HG03045 (cell line): ENCODE measurements at regions not wholly inside any gene's neighbourhood (a gene's known extent, or its start where the extent isn't known, plus 50 kb on each side); places are given as distances from the start of the nearest gene placed in this dataset.

ENCODE experiments used
- ATAC-seq: cut with Tn5 transposase; IDR thresholded peaks from one replicate; pipeline ENCODE4 v1.9.1; 2021; ENCODE audit warnings: mild to moderate bottlenecking, moderate library complexity; ENCODE audit not compliant: unreplicated experiment

DNA sequence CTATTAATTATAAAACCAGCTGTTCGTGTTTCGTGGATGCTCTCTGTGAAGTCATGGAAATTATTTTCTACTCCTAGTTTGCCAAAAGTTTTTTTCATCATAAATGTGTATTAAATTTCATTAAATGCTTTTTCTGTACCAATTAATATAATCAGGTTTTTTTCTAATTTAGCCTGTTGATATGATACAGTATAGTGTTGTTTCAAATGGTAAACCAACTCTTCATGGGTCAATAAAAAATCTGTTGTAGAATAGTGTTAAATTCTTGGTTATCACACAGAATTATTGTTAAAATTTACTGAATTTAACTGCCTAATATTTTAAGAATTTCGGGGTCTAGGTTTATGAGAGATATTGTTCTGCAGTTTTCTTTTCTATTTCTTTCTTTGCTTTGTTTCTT is 505.9 kb upstream of the MANEA start:
- no peak for ATAC-seq

DNA sequence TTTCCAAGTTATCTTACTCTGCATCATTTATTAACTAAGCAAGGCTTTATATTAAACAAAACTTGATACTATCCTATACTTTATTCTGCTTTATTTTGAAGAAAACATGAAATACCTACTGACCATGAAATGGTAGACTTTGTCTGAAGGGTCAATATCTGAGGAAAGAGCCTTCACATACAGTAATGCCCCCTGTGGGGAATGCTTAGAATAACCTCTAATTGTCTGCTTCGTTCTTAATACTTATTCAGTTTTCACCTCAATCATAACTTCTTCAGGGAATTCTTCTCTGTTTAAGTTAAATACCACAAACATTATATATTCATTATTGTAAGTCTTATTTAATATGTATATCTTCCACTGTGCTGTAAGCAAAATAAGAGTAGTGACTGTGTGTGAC is 498.9 kb upstream of the MANEA start:
- no peak for ATAC-seq

DNA sequence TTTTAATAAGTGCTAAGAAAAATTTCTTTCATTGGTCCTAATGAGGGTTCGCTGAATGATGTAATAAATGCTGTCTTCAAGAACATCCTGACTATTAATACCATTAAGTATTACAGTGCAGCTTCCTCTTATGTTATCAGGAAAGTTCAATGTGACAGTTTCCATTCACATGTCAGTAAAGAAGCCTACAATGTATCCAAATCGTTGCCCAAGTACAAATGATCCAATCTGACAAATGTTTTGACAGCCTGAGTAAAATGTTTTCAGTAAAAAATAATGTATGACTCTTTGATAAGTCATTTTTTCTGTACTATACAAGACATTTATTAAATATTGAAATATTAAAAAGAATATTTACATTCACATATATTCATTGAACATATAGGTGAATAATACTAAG is 496.1 kb upstream of the MANEA start:
- ATAC-seq, result no peak

DNA sequence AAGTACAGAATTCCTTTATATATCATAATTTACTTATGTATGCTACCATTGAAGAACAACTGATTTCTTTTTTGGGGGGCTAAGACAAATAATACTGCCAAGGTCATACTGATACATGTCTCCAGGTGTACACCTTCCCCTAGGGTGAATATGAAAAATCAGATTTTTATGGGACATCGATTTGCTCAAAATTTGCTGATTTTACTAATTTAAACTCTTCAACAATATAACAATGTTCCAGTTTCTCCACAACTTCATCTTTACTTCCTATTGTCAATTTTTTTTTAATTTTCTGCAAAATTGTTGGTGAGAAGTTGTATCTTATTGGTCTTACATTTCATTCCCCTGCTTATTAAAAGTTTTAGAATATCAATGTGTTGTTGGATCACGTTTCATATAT is 495.4 kb upstream of the MANEA start:
- no peak for ATAC-seq

DNA sequence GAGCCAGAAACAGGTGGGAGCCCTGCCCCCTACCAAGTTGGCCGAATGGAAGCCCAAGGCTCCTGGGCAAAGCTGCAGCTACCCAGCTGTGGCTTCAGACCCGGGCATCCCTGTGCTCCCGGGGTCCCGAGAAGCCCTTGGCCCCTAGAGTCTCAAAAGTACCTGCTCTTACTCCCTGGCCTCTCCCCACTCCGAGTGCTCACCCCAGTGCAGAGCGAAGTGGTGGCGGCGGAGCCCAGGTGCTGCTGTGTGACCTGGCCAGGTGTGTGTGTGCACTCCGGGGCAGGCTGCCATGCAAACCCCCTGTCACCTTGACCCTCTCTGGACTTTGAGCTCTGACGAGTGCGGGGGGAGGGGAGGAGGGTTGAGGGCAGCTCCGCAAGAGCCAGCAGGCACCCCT is 493.8 kb upstream of the MANEA start:
- no peak for ATAC-seq

DNA sequence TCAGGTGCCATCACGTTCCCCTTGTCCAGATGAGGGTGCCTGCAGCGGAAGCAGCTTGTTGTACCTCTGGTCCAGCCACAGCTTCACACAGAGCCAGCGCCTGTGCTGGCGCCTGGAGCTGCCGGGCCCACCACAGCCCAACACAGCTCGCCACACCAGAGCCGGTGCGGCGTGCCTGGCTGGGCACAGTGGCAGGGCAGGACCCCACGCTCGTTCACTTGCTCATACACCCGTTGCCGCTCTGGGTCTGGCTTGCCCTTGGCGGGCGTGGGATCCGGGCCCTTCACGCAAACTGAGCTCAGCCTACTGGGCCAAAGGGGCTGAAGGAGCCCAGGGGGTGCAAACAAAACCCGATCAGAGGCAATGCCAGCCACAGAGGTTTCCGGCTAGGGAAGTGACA is 492.5 kb upstream of the MANEA start:
- no peak for ATAC-seq

DNA sequence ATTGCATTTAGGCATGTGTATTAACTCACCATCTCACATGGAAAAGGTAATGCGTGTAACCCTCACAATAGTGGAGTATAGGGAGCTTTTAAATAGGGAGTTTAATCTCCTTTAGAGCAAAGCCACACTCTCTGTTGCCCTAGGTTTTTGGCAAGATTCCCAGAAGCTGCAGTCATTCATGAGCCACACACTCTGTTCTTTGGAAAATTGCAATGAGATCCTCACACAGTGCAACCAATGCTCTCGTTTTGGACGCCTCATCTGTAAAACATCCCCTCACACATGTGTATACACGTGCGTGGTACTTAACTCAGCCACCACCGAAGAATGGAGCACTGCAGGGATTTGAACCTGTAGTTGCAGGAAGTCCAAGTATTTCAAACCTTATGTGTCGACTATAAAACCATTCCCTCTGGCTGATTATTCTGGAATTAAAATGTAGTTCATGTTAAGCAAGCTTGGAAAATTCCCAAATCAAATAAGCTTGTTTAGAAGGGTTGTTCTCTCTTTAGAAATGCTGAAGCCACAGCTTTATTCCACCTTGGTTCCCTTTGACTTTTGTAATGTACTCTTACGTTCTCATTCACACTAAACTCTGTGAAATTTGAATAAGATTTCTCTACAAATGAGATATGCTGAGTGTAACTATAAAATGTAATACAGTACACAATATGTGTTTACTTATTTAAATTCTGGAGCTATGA is 489.8 kb upstream of the MANEA start:
- no peak for ATAC-seq

DNA sequence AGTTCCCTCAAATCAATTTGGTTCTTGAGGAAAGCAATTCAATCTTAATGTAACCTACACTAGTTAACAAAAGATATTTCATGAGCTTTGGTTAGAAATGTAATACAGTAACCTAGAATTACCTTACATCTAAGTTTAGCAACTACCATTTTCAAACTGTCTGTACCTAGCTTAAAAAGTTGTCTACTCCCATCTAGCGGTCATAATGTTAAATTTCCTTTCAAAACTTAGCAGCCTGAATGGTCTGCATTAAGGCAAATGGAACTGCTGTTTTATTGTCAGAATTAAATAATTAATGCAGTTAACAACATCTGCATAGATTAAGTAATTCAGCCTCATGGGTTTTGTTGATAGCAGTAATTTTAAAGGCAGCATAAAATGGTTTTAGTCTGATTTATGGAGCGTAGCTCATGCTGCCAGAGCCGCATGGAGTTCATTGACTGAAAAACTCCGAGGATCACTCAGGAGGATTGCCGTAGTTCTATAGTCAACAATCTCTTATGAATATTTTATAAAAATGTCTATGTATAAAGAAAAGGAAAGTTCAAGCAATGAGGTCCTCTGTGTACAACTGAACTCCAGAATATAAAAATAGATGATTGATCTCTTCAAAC is 485.4 kb upstream of the MANEA start:
- peak; percentile 77 for ATAC-seq

DNA sequence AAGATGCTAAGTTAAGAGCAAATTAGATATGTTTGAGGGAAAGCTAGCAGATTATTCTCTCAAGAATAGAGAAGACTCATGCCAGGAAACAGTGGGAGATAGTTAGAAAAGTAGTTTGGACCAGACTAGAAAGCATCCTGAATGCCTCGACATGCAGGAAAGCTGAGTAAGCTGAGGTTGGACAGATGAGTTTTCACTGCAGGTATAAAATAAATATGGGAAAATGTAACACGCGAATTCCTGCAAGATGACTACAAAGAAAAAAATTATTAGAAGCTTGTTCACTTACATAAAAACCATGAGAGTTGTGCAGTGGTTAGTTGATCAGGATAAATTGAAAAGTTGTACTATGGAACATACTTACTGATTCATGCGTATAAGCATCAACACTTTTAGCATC is 484.2 kb upstream of the MANEA start:
- no peak for ATAC-seq

DNA sequence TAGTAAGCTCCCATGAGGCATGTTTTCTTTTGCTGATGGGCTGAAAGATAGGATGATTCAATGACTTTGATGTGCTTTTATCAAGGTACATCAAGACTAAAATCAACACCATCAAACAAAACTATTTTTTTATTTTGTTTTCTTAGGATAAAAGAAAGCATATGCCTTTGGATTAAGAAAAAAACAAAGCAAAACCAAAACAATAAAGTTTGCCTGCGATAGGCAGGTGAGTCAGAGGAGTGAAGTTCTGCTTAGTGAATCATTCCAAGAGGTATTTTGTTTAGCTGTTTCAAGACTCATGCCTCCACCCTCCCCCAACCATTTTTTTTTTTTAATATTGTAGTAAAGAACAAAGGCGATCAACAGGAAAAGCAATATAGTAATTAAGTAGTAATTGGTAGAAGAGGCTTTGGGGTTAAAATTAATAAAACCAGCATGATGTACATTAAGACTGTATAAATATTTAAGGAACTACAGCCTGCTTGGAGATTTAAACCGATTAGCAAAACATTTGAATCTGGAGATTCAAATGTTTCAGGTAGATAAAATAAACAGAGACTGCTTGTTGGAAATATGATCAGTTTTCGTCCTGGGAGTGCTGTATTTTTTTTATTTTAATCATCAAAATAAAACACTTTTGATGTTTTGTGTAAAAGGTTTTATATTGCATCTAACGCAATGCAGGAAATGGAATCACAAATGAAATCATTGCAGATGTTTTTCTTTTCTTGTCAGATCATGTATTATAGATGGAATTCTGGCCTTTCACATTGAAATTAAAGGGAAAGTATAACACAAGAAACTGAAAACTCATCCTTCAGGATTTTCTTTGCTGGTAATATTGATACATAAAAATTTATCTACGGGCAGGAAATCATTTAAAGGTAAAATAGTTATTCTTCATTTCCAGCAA is 482.3 kb upstream of the MANEA start:
- no peak for ATAC-seq

DNA sequence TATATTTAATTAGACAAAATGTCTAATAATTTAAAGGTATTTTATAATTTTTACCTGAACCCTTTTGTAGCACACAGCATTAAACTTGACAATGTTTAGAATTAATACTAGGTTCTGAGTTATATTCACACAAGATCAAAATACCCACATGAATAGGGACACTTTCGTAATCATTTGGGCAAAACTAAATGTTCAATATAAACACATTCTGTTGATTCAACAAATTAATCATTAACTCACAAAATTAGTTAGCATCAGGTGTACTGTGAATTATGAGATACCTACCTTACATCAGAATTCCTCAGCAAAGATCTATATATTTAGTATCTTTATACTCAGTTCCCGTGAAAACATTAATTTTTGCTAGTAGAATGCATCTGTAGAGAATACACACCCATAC is 481.5 kb upstream of the MANEA start:
- no peak for ATAC-seq

DNA sequence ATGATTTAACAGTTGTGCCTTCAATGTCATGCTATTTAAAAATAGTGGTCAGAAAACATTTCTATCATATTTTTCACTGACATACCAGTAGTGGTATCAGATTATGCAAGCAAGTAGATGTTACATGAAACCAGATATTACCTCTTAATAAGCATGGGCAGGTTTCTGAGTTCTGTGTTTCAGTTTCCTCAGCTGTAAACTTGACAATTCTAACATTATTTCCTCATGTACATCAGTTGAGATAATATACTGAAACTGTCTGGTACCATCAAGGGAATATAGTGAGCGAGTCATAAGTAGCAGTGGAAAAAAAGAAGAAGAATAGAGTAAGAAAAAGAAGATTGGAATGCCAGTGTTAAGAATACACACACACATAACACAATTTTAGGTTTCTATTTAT is 477.9 kb upstream of the MANEA start:
- no peak for ATAC-seq

DNA sequence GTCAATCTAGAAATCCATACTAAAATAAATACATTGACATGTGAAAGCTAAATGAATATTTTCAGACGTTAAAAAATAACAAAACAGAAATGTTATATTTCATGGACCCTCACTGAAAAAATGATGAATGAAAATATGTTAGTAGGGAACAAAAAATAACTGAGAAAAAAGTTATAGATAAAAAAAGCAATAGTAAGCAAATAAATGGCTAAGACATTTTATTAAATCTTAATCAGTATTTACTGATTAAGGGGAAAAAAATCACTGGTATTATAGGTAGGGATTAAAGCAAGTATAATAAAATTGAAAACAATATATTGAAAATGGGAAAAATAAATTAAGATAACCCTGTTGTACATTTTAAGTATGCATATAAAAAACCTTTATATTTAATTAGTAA is 468.1 kb upstream of the MANEA start:
- no peak for ATAC-seq

DNA sequence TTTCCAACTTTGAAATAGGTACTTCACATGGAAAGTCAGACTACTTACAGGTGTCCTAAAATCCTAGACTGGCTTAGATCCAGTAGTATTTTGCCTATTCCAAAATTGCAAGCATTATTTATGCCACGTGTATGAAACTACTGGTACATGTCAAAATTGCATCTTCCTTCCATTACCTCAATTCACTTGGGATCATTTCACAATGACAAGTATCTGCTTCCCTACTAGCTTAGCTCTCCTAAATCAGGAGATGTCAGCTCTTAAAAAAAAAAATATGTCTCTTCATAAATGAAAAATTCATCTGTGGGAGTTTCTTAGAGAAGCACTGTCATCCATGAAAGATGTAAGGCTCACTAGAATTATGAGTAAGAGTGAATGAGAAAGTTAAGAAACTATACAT is 466.6 kb upstream of the MANEA start:
- ATAC-seq, result no peak

DNA sequence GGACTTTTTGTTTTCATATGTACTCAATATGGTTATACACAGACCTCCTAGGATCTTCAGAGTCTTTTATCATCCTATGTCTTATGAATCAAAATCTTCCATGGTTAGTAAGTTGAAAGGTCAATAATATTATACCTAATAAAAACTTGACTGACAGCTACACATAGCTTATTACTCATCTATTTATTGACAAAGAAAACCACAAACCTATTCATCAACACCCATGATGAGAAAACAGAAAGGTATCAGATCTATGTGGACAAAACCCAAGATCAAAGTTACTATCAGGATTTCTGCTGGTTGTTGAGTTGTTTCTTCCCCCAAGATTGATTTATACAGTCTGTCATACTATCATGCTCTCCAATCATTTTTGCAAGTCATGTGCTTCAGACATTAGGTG is 460.1 kb upstream of the MANEA start:
- no peak for ATAC-seq

DNA sequence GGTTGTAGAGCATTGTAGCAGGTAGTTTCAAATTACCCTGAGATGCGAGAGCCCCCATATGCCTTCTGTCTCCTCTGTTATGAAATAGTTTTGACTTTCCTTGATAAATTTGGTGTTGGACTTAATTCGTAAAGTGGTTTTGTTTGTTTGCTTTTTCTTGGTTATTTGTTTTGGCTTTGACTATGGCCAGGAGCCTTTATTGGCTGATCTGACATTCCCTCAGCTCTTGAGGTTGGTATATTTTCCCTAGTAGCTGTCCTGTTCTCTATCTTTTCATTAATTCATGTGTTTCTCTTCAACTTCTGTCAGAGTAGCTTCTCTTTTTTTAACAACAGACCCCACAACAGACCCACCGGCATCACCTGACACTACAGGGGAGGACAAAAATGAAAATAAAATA is 457.4 kb upstream of the MANEA start:
- no peak for ATAC-seq

DNA sequence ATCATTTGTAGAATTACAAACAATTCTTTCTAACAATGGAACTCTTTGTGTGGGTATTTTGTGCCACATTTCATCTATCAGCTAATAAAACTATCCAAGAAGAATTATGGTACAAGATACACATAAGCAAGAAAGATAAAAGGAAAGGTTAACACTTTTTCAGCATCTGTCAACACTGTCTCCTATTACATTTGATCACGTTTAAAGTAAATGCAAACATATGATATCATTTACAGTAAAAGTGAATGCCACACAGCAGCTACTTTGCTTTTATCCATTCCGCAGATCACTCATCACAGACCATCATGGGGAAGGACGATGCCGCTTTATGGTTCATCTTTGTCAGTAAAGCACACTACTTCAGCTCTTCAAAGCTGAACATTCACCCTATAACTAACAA is 456.4 kb upstream of the MANEA start:
- ATAC-seq, result no peak

DNA sequence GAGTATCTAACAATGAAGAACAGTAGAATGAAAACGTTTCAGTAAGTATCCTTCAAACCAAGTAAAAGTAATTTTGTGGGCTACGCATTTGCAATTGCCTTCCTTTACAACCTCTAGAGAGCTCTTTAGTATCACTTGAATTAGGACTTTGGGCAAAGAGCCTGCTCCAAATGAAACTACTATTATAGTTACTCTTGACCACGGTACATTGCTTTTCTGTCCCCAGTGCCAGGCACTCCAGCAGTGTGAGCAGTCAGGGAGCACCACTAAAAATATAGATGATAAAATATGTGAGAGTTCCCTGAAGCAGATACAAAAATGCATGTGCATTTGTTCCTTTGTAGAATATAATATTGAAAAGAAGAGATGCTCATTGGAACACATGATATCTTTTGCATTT is 450.1 kb upstream of the MANEA start:
- no peak for ATAC-seq

DNA sequence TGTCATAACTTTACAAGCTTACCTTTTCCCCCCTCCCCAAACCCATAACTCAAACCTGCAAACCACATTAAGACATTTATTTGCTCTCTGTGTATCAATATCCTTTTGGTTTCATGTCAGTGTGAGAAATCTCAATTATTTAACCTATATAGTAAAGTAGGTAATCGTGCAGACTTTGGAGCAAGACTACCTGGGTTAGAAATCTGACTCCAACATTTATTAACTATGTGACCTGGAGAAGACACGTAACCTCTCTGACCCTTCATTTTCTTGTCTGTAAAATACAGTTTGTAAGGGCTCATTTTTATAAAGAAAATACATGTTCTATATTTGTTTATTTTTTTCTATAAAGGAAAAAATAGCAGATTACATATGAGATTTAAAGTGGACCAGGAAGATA is 448.9 kb upstream of the MANEA start:
- no peak for ATAC-seq

DNA sequence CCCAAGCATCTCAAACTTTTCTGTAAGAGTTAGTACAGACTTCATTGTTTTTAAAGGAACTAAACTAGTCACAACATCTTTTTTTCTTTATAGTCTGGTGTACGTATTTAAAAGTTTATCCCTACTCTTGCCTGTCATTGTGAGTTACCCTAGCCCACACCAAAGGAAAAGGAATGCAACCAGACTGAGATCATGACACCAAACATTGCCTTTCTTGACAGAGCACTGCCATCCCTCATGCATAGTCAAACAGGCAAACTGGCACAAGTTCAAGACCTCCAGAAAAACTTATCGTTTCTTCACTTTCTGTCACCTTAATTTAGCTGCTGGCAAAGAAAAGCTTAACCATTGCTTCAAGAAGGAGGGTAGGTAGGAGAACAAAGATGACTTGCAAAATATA is 448.4 kb upstream of the MANEA start:
- ATAC-seq, result no peak

DNA sequence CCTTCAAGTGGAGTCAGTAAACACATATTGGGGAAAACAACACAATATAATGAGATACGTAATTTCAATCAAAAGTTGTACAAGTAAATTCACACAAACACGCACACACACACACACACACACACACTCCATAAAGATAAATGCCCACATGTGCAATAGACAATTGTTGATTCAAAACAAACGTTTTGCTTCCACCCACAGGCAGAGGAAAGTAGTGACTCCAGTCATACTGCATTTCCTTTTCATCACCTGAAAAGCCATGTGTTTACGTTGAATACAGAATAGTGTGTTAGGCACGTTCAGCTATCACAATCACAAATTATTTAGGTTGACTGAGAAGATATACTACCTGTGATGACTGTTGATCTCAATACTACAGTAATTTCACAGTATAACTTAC is 443.8 kb upstream of the MANEA start:
- ATAC-seq, result no peak

DNA sequence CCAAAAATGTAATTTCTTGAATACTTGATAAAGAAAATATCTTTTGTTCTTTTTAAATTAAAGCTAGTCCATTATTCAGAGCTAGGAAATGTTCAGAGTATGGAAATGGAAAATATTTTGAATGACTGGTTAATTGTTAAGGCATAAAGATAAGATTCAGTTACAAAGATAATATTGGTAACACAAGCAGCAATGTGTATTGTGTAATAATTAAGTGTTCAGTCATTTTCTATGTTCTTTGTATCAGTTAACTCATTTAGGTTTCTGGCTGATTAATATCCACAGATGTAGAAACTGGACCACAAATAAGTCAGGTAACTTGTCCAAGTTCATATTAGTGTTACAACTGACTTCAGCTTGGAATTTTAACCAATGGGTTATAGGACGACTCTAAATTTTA is 442.2 kb upstream of the MANEA start:
- no peak for ATAC-seq
